ENCODE measurements at regions not wholly inside any gene's neighbourhood (a gene's known extent, or its start where the extent isn't known, plus 50 kb on each side); places are given as distances from the start of the nearest gene placed in this dataset.

GRCh38 chr7:18315241-18315640 lies 180.3 kb upstream of the HDAC9 start:
- Histone ChIP-seq H3K4me1 (peaks cover 0 to under 1% (median 0%) of the 10 kb centered on the region in 4 donors), H3K4me3 (no peak overlapping the region), H3K27ac (no peak overlapping the region), H3K27me3 (no peaks in the 10 kb centered on the region), H3K36me3 (no peaks in the 10 kb centered on the region), H3K9me3 (no peaks in the 10 kb centered on the region)
- TF ChIP-seq EP300 (IDR thresholded peaks at IDR 0.05) = no peak
- TF ChIP-seq, protein P1, sequence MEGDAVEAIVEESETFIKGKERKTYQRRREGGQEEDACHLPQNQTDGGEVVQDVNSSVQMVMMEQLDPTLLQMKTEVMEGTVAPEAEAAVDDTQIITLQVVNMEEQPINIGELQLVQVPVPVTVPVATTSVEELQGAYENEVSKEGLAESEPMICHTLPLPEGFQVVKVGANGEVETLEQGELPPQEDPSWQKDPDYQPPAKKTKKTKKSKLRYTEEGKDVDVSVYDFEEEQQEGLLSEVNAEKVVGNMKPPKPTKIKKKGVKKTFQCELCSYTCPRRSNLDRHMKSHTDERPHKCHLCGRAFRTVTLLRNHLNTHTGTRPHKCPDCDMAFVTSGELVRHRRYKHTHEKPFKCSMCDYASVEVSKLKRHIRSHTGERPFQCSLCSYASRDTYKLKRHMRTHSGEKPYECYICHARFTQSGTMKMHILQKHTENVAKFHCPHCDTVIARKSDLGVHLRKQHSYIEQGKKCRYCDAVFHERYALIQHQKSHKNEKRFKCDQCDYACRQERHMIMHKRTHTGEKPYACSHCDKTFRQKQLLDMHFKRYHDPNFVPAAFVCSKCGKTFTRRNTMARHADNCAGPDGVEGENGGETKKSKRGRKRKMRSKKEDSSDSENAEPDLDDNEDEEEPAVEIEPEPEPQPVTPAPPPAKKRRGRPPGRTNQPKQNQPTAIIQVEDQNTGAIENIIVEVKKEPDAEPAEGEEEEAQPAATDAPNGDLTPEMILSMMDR (IDR thresholded peaks at IDR 0.05) = no peak
- TF ChIP-seq POLR2A (IDR thresholded peaks at IDR 0.05) = no peak
- 88 to 89% methylated on average over 2 of the region's 2 CpGs for WGBS, 2 donors
- no peak for DNase-seq (ENCODE audit: low spot score in 2 of 2)

DNA sequence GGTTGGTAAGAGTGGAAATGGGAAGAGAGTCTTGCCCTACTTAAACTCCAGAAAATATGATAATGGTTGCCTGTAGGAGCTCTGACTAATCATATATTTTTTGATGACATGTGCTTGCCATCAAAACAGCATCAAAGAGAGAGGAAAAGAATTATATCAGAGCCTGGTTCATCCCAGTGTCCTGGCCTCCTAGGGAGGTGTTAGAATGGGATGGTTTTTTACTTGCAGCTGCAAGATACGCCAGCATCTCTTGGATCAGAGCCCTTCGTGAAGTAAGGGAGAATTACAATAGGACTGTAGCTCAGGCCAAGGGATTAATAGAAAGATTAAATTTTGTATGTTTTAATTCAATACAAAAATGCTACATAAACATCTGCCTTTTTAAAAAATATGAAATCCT lies 177.6 kb upstream of the HDAC9 start:
- H3K27ac ChIP-seq = no peak overlapping the region
- TF ChIP-seq, protein P1 (IDR thresholded peaks at IDR 0.05) = no peak
- TF ChIP-seq POLR2A (IDR thresholded peaks at IDR 0.05) = no peak
- H3K36me3 ChIP-seq = no peaks in the 10 kb centered on the region
- peaks cover 0 to 6% (median 0%) of the 10 kb centered on the region in 4 donors for H3K4me1 ChIP-seq
- WGBS, 2 donors = 93 to 94% methylated on average over 2 of the region's 2 CpGs
- no peaks in the 10 kb centered on the region for H3K9me3 ChIP-seq
- no peak overlapping the region for H3K4me3 ChIP-seq
- H3K27me3 ChIP-seq = no peaks in the 10 kb centered on the region
- no peak for DNase-seq (ENCODE audit: low spot score in 2 of 2)

GRCh38 chr7:18320422-18320821 lies 175.1 kb upstream of the HDAC9 start:
- no peak for DNase-seq (ENCODE audit: low spot score in 2 of 2)
- TF ChIP-seq EP300 (IDR thresholded peaks at IDR 0.05) (no peak), POLR2A (IDR thresholded peaks at IDR 0.05) (no peak)
- TF ChIP-seq, protein P1 (IDR thresholded peaks at IDR 0.05) = no peak
- 84 to 91% methylated on average over 4 of the region's 4 CpGs for WGBS, 2 donors
- Histone ChIP-seq H3K9me3 (no peaks in the 10 kb centered on the region), H3K27ac (no peak overlapping the region), H3K4me3 (no peak overlapping the region), H3K36me3 (no peaks in the 10 kb centered on the region), H3K4me1 (peaks cover 0 to 6% (median 0%) of the 10 kb centered on the region in 4 donors), H3K27me3 (no peaks in the 10 kb centered on the region)

DNA sequence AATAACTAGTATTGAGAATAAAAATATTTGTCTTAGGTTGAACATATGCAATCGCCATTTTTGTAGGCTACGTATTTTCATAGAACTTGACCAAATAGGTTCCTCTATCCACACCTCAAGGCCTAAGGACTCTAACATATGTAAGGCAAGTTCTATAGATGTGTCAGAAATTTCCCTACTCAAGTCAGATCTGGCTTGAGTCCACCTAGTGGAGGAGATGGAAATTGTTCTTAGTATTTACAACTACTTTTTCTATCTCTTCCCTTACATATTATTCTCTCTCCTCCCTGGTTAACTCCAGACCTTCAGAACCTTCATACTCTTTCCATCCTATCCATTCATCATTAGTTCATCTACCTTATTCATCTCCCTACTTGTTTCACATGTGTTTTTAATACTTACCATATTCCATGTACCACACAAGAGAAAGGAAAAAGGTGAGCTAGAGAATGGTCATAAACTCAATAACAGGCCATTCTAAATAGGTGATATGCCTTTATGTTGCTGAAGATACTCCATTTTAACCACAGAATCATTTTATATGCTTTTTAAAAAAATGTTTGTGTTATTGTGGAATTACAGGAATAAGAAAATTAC lies 174.5 kb upstream of the HDAC9 start:
- TF ChIP-seq POLR2A (IDR thresholded peaks at IDR 0.05) = no peak
- TF ChIP-seq, protein P1 (IDR thresholded peaks at IDR 0.05) = peak; percentile 10 to 56 (median 45)
- Histone ChIP-seq H3K4me1 (peaks cover 0 to 6% (median 0%) of the 10 kb centered on the region in 4 donors), H3K27me3 (no peaks in the 10 kb centered on the region), H3K36me3 (no peaks in the 10 kb centered on the region), H3K4me3 (no peak overlapping the region), H3K27ac (no peak overlapping the region), H3K9me3 (no peaks in the 10 kb centered on the region)
- 86 to 90% methylated on average over 2 of the region's 2 CpGs for WGBS, 2 donors
- DNase-seq (ENCODE audit: low spot score in 2 of 2) = no peak

- no peak for TF ChIP-seq POLR2A (IDR thresholded peaks at IDR 0.05)
- no peak for TF ChIP-seq EP300 (IDR thresholded peaks at IDR 0.05)
- TF ChIP-seq, protein P1 (IDR thresholded peaks at IDR 0.05) = no peak
- Histone ChIP-seq H3K27ac (no peak overlapping the region), H3K4me3 (no peak overlapping the region), H3K27me3 (no peaks in the 10 kb centered on the region), H3K36me3 (no peaks in the 10 kb centered on the region), H3K4me1 (no peaks in the 10 kb centered on the region), H3K9me3 (no peaks in the 10 kb centered on the region)
- DNase-seq (ENCODE audit: low spot score in 2 of 2) = no peak
These were observed 165.0 kb upstream of the HDAC9 start for GRCh38 chr7:18330548-18330947.

Measured in tibial nerve (tissue), 4 donors.